Vagina (tissue), 2 donors: ENCODE measurements at regions not wholly inside any gene's neighbourhood (a gene's known extent, or its start where the extent isn't known, plus 50 kb on each side); places are given as distances from the start of the nearest gene placed in this dataset.

ENCODE experiments used
- DNase-seq, 2 donors: peaks; one replicate each; pipeline ENCODE4 v3.0.0-alpha.2; 2017; ENCODE audit errors: extremely low spot score in 2 of 2
- H3K27ac ChIP-seq: fragments of 200-600 bp; sonication (generic); one replicate; pipeline ENCODE4 v1.5.1; 2019
- H3K27me3 ChIP-seq: fragments of 200-600 bp; sonication (generic); one replicate; pipeline ENCODE4 v1.5.1; 2019
- H3K36me3 ChIP-seq, 2 donors: fragments of 200-600 bp; sonication (generic); one replicate each; pipeline ENCODE4 v1.5.1; 2017 to 2019
- H3K4me1 ChIP-seq: fragments of 200-600 bp; sonication (generic); one replicate; pipeline ENCODE4 v1.5.1; 2019
- H3K4me3 ChIP-seq, 2 donors: fragments of 200-600 bp; sonication (generic); 1 replicate in 1 of 2; 2 replicates in 1 of 2; pipeline ENCODE4 v1.5.1; 2016 to 2019
- H3K9me3 ChIP-seq: fragments of 200-600 bp; sonication (generic); one replicate; pipeline ENCODE4 v1.5.1; 2019
- CTCF ChIP-seq, 3 experiments: fragments of 450-650 bp in 2 of 3; fragments of 200-600 bp in 1 of 3; sonication (generic) in 1 of 3; IDR thresholded peaks; one replicate each; pipeline ENCODE4 v1.5.1; 2017 to 2019; ENCODE audit warnings: antibody characterized with exemption in 3 of 3, mild to moderate bottlenecking in 2 of 3, moderate library complexity in 2 of 3
- POLR2A ChIP-seq, 2 donors: fragments of 450-650 bp; IDR thresholded peaks; one replicate each; pipeline ENCODE4 v1.6.1; 2017; ENCODE audit warnings: antibody characterized with exemption in 2 of 2, mild to moderate bottlenecking in 2 of 2, moderate library complexity in 2 of 2
- POLR2AphosphoS5 ChIP-seq, 2 donors: sonication (generic); formaldehyde crosslinking; IDR thresholded peaks; one replicate each; pipeline ENCODE4 v1.9.0; 2017; ENCODE audit warnings: antibody characterized with exemption in 2 of 2, mild to moderate bottlenecking in 2 of 2, low read depth in 1 of 2; ENCODE audit not compliant: insufficient read depth in 1 of 2
- intact Hi-C: fragments of 100-400 bp; cut with DNase I; formaldehyde crosslinking; loops from one replicate; pipeline ENCODE4 v1.15.1; 2023

- H3K9me3 ChIP-seq = no peaks in the 10 kb centered on the region
- H3K36me3 ChIP-seq = no peaks in the 10 kb centered on the region
- H3K27ac ChIP-seq = no peak overlapping the region
- peaks cover 18% of the 10 kb centered on the region for H3K4me1 ChIP-seq
- H3K27me3 ChIP-seq = no peaks in the 10 kb centered on the region
- intact Hi-C loops = no loop called here
- H3K4me3 ChIP-seq = no peak overlapping the region
- TF ChIP-seq POLR2AphosphoS5 (IDR thresholded peaks at IDR 0.05; ENCODE audit: insufficient read depth in 1 of 2, low read depth in 1 of 2) = no peak
- TF ChIP-seq POLR2A (IDR thresholded peaks at IDR 0.05) = no peak
- no peak for TF ChIP-seq CTCF (IDR thresholded peaks at IDR 0.05)
- no peak for DNase-seq
These were observed 219.6 kb downstream of the RND3 start for GRCh38 chr2:150267651-150268415.

- H3K4me1 ChIP-seq = peaks cover 9% of the 10 kb centered on the region
- intact Hi-C loops = no loop called here
These were observed 220.5 kb downstream of the RND3 start for GRCh38 chr2:150266931-150267330.

DNA sequence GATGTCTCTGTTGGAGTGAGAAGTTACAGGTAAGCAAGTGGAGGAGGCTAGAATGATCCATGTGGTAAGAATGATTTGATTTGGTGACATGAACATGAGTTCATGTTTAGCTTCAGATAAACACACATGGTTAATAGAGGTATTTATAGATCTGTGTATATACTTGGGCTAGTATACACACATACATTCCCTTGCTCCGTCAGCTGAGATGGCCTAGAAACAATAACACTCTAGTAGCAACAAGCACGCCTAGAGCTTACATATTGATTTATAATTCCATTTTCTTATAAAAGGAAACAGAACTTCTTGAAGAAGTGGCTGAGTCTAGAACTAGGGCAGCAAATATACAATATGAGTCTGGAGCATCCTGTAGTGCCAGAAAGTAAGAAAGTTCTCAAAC lies 223.0 kb downstream of the RND3 start:
- intact Hi-C loops = no loop called here
- H3K4me1 ChIP-seq = no peaks in the 10 kb centered on the region
- no peaks in the 10 kb centered on the region for H3K36me3 ChIP-seq
- H3K9me3 ChIP-seq = no peaks in the 10 kb centered on the region
- H3K27ac ChIP-seq = no peak overlapping the region
- H3K4me3 ChIP-seq = no peak overlapping the region
- no peak for DNase-seq
- no peak for TF ChIP-seq CTCF (IDR thresholded peaks at IDR 0.05)
- TF ChIP-seq POLR2AphosphoS5 (IDR thresholded peaks at IDR 0.05; ENCODE audit: insufficient read depth in 1 of 2, low read depth in 1 of 2) = no peak
- TF ChIP-seq POLR2A (IDR thresholded peaks at IDR 0.05) = no peak
- no peaks in the 10 kb centered on the region for H3K27me3 ChIP-seq

More at GRCh38 chr2:150266931-150267330, 220.5 kb downstream of the RND3 start:
- DNase-seq = no peak
- Histone ChIP-seq H3K27ac (no peak overlapping the region), H3K27me3 (no peaks in the 10 kb centered on the region), H3K4me3 (no peak overlapping the region), H3K36me3 (no peaks in the 10 kb centered on the region), H3K9me3 (no peaks in the 10 kb centered on the region)
- TF ChIP-seq POLR2AphosphoS5 (IDR thresholded peaks at IDR 0.05; ENCODE audit: insufficient read depth in 1 of 2, low read depth in 1 of 2) = no peak
- no peak for TF ChIP-seq CTCF (IDR thresholded peaks at IDR 0.05)
- no peak for TF ChIP-seq POLR2A (IDR thresholded peaks at IDR 0.05)

DNA sequence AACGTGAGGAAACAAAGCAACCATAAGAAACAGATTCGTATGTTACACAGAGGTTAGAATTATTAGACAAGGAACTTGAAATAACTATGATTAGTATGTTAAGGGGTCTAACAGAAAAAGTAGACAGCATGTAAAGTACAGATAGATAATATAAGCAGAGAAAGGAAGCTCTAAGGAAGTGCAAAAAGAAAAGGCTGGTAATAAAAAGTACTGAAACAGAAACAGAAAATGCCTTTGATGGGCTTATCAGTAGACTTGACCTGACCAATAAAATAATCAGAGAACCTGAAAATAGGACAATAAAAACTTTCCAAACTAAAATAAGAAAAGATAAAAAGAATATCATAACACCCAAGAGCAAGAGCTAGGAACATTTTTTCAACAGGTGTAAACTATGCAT lies 225.8 kb downstream of the RND3 start:
- H3K9me3 ChIP-seq = no peaks in the 10 kb centered on the region
- H3K4me1 ChIP-seq = no peaks in the 10 kb centered on the region
- H3K27me3 ChIP-seq = no peaks in the 10 kb centered on the region
- no peak for DNase-seq
- TF ChIP-seq POLR2AphosphoS5 (IDR thresholded peaks at IDR 0.05; ENCODE audit: insufficient read depth in 1 of 2, low read depth in 1 of 2) = no peak
- TF ChIP-seq CTCF (IDR thresholded peaks at IDR 0.05) = no peak
- TF ChIP-seq POLR2A (IDR thresholded peaks at IDR 0.05) = no peak
- intact Hi-C loops = no loop called here
- H3K4me3 ChIP-seq = no peak overlapping the region
- H3K27ac ChIP-seq = no peak overlapping the region
- H3K36me3 ChIP-seq = no peaks in the 10 kb centered on the region

DNA sequence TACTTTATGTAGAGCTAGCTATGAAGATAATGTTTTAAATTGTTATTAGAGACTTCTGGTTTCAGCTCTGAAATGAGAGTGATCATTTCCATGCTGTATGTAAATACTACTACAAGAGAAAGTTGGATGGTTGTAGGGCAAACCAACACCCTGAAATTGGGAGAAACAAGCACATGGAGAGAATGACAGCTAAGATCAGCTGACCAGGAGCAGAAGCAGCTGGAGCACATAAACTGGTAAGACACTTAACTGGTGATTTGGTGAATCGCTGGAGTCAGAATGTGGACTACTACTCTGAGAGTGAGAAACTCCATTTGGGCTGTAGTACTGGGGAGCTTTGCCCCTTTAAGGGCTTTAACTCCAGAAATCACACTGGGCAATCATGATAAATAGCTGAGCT lies 226.8 kb downstream of the RND3 start:
- intact Hi-C loops = no loop called here
- no peaks in the 10 kb centered on the region for H3K4me1 ChIP-seq
- TF ChIP-seq POLR2A (IDR thresholded peaks at IDR 0.05) (no peak), POLR2AphosphoS5 (IDR thresholded peaks at IDR 0.05; ENCODE audit: insufficient read depth in 1 of 2, low read depth in 1 of 2) (no peak), CTCF (IDR thresholded peaks at IDR 0.05) (no peak)
- no peaks in the 10 kb centered on the region for H3K9me3 ChIP-seq
- no peaks in the 10 kb centered on the region for H3K27me3 ChIP-seq
- no peak overlapping the region for H3K4me3 ChIP-seq
- DNase-seq = no peak
- H3K27ac ChIP-seq = no peak overlapping the region
- no peaks in the 10 kb centered on the region for H3K36me3 ChIP-seq
